ENCODE measurements at regions not wholly inside any gene's neighbourhood (a gene's known extent, or its start where the extent isn't known, plus 50 kb on each side); places are given as distances from the start of the nearest gene placed in this dataset.

DNA sequence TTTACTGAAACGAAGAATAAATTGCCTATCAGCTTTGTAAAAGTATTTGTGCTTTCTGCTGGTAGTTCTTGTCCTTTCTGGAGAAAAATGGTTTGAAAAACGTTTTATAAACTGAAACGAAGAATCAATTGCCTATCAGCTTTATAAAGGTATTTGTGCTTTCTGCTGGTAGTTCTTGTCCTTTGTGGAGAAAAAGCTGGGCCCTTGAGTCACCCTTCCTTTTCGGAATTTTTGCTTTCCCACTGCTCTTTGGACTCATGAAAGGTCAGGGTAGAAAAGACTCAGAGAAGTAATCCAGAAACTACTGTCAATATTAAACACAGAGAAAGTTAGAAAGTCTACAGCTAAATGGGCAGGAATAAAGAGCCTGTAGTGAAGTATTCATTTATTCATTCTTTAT lies 72.8 kb downstream of the EOMES start:
- no peak overlapping the region for H3K4me2 ChIP-seq (ENCODE audit: low read length)
- no peak overlapping the region for H3K4me3 ChIP-seq (replicated peaks in 1 of 2; ENCODE audit: low read depth in 1 of 2, low read length in 2 of 2)
- ATAC-seq (no peak), DNase-seq (ENCODE audit: low read depth, low spot score) (no peak)
- TF ChIP-seq EZH2phosphoT487 (IDR thresholded peaks at IDR 0.05; ENCODE audit: borderline replicate concordance): no peak
- TF ChIP-seq ZFX (IDR thresholded peaks at IDR 0.05): no peak
- no peak for TF ChIP-seq POLR2AphosphoS5 (IDR thresholded peaks at IDR 0.05; ENCODE audit: low read depth, low read length)
- no peak for TF ChIP-seq SRF (IDR thresholded peaks at IDR 0.05; ENCODE audit: low read depth)
- no peak for TF ChIP-seq YY1 (IDR thresholded peaks at IDR 0.05; ENCODE audit: extremely low read depth, insufficient replicate concordance, low read depth, low read length)
- TF ChIP-seq, protein P1, sequence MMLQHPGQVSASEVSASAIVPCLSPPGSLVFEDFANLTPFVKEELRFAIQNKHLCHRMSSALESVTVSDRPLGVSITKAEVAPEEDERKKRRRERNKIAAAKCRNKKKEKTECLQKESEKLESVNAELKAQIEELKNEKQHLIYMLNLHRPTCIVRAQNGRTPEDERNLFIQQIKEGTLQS (IDR thresholded peaks at IDR 0.05): no peak
- TF ChIP-seq FOSL1 (IDR thresholded peaks at IDR 0.05; ENCODE audit: low read depth): no peak
- TF ChIP-seq ELF1 (IDR thresholded peaks at IDR 0.05; ENCODE audit: borderline replicate concordance, low read depth): no peak
- no peak for TF ChIP-seq POLR2A (IDR thresholded peaks at IDR 0.05; ENCODE audit: borderline replicate concordance, extremely low read depth, insufficient read depth, insufficient read length)
- TF ChIP-seq EGR1 (IDR thresholded peaks at IDR 0.05; ENCODE audit: low read depth): no peak
- TF ChIP-seq CEBPB (IDR thresholded peaks at IDR 0.05; ENCODE audit: low read depth): no peak
- TF ChIP-seq, protein P2, sequence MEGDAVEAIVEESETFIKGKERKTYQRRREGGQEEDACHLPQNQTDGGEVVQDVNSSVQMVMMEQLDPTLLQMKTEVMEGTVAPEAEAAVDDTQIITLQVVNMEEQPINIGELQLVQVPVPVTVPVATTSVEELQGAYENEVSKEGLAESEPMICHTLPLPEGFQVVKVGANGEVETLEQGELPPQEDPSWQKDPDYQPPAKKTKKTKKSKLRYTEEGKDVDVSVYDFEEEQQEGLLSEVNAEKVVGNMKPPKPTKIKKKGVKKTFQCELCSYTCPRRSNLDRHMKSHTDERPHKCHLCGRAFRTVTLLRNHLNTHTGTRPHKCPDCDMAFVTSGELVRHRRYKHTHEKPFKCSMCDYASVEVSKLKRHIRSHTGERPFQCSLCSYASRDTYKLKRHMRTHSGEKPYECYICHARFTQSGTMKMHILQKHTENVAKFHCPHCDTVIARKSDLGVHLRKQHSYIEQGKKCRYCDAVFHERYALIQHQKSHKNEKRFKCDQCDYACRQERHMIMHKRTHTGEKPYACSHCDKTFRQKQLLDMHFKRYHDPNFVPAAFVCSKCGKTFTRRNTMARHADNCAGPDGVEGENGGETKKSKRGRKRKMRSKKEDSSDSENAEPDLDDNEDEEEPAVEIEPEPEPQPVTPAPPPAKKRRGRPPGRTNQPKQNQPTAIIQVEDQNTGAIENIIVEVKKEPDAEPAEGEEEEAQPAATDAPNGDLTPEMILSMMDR (IDR thresholded peaks at IDR 0.05 in 2 of 3, conservative IDR thresholded peaks at IDR 0.05 in 1 of 3; ENCODE audit: borderline replicate concordance in 1 of 3, insufficient read depth in 1 of 3, low read depth in 2 of 3, low read length in 2 of 3): no peak
- no peak for TF ChIP-seq RAD21 (IDR thresholded peaks at IDR 0.05; ENCODE audit: low read depth)
- TF ChIP-seq EZH2 (IDR thresholded peaks at IDR 0.05): no peak
- TF ChIP-seq SIN3A (IDR thresholded peaks at IDR 0.05; ENCODE audit: low read depth): no peak
- TF ChIP-seq, protein P3, sequence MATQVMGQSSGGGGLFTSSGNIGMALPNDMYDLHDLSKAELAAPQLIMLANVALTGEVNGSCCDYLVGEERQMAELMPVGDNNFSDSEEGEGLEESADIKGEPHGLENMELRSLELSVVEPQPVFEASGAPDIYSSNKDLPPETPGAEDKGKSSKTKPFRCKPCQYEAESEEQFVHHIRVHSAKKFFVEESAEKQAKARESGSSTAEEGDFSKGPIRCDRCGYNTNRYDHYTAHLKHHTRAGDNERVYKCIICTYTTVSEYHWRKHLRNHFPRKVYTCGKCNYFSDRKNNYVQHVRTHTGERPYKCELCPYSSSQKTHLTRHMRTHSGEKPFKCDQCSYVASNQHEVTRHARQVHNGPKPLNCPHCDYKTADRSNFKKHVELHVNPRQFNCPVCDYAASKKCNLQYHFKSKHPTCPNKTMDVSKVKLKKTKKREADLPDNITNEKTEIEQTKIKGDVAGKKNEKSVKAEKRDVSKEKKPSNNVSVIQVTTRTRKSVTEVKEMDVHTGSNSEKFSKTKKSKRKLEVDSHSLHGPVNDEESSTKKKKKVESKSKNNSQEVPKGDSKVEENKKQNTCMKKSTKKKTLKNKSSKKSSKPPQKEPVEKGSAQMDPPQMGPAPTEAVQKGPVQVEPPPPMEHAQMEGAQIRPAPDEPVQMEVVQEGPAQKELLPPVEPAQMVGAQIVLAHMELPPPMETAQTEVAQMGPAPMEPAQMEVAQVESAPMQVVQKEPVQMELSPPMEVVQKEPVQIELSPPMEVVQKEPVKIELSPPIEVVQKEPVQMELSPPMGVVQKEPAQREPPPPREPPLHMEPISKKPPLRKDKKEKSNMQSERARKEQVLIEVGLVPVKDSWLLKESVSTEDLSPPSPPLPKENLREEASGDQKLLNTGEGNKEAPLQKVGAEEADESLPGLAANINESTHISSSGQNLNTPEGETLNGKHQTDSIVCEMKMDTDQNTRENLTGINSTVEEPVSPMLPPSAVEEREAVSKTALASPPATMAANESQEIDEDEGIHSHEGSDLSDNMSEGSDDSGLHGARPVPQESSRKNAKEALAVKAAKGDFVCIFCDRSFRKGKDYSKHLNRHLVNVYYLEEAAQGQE (IDR thresholded peaks at IDR 0.05; ENCODE audit: low read depth): no peak
- H3K27me3 ChIP-seq (ENCODE audit: insufficient read depth, low read length): no peaks in the 10 kb centered on the region
- H3K79me2 ChIP-seq (ENCODE audit: insufficient read depth, low read length): no peaks in the 10 kb centered on the region
- H3K9me2 ChIP-seq (ENCODE audit: insufficient read depth): no peaks in the 10 kb centered on the region; the same call in 1 of the 2 replicates
- intact Hi-C loops (cut with micrococcal nuclease): no loop called here
- H3K9me3 ChIP-seq (ENCODE audit: control insufficient read depth in 1 of 2, insufficient read depth in 1 of 2, low read depth in 1 of 2, low read length in 2 of 2): no peaks in the 10 kb centered on the region
- H3K36me3 ChIP-seq (ENCODE audit: control insufficient read depth in 1 of 2, insufficient read depth in 2 of 2, low read length in 2 of 2): no peaks in the 10 kb centered on the region
- CTCF ChIA-PET: interaction anchor here (1.0 kb wide), 2 partner anchors 9 to 11 kb away, joined by 3 to 4 read pairs; no protein-coding TSS in a partner anchor
- H2AFZ ChIP-seq (ENCODE audit: low read depth, low read length, poor library complexity, severe bottlenecking): no peak overlapping the region
- no peaks in the 10 kb centered on the region for H4K20me1 ChIP-seq (ENCODE audit: insufficient read depth)
- no peak overlapping the region for H3K9ac ChIP-seq (ENCODE audit: low read length)
- H3K27ac ChIP-seq (ENCODE audit: low read depth, low read length): no peak overlapping the region
- POLR2A ChIA-PET: no interaction called here
- no peaks in the 10 kb centered on the region for H3K4me1 ChIP-seq (ENCODE audit: control insufficient read depth in 1 of 2, insufficient read depth in 2 of 2, low read length in 2 of 2)
- RAD21 ChIA-PET (ENCODE audit: low non-redundant PET in 1 of 2, low total read pairs in 2 of 2, uncharacterized antibody in 2 of 2, unreplicated experiment in 2 of 2): no interaction called here
- no TSS peak for BruUV-seq (replicated peaks)
